Ovary (tissue), 7 donors: ENCODE measurements at regions not wholly inside any gene's neighbourhood (a gene's known extent, or its start where the extent isn't known, plus 50 kb on each side); places are given as distances from the start of the nearest gene placed in this dataset.

Source experiments
- DNase-seq, 5 donors: peaks; one replicate each; pipeline ENCODE4 v3.0.0-alpha.2; 2019 to 2020
- H3K27ac ChIP-seq, 2 donors: fragments of 200-600 bp; one replicate each; pipeline versions ENCODE4 v1.5.1 to v1.8.0; 2019 to 2022
- H3K27me3 ChIP-seq: fragments of 200-600 bp; one replicate; pipeline ENCODE4 v1.8.0; 2022
- H3K36me3 ChIP-seq: fragments of 200-600 bp; sonication (generic); one replicate; pipeline ENCODE4 v1.5.1; 2019
- H3K4me1 ChIP-seq: one replicate; pipeline ENCODE4 v1.8.1; 2013; ENCODE audit warnings: mild to moderate bottlenecking, moderate library complexity; ENCODE audit not compliant: insufficient read depth
- H3K4me3 ChIP-seq: fragments of 200-600 bp; sonication (generic); one replicate; pipeline ENCODE4 v1.5.1; 2017
- H3K9me3 ChIP-seq, 2 donors: fragments of 200-600 bp in 1 of 2; sonication (generic) in 1 of 2; one replicate each; pipeline versions ENCODE4 v1.5.1 to v1.8.1; 2013 to 2019; ENCODE audit warnings: mild to moderate bottlenecking in 1 of 2, moderate library complexity in 1 of 2
- CTCF ChIP-seq, 3 donors: fragments of 450-650 bp in 2 of 3; fragments of 200-600 bp in 1 of 3; IDR thresholded peaks; one replicate each; pipeline versions ENCODE4 v1.5.1 to v1.8.0; 2016 to 2022; ENCODE audit warnings: antibody characterized with exemption in 3 of 3, mild to moderate bottlenecking in 1 of 3
- EP300 ChIP-seq: sonication (generic); formaldehyde crosslinking; IDR thresholded peaks from one replicate; pipeline ENCODE4 v1.6.1; 2017; ENCODE audit warnings: antibody characterized with exemption
- POLR2A ChIP-seq: fragments of 450-650 bp; IDR thresholded peaks from one replicate; pipeline ENCODE4 v1.6.1; 2017; ENCODE audit warnings: antibody characterized with exemption, mild to moderate bottlenecking, moderate library complexity
- WGBS, 3 donors: extraction: QIAGEN DNeasy Blood & Tissue Kit in 1 of 3; methylation state at CpG; one replicate each; pipeline versions ENCODE4 v1.1.5 to v1.1.7; 2013 to 2017; 5-methylcytosine and 5-hydroxymethylcytosine counted together
- intact Hi-C, 4 donors: fragments of 100-400 bp; cut with DNase I; formaldehyde crosslinking; loops; one replicate each; pipeline versions ENCODE4 v1.11.0 to v1.15.1; 2022 to 2023
- donor health status: DM: no; HTN: no; CAD: no; lungs with moderate emphysema.
- donor health status: DM: no; HTN: no; CAD: no.
- donor health status: Bipolar disorder and iron deficiency.
- donor health status: DM: no; HTN: no; CAD: no.
- donor health status: DM: yes; HTN: yes; CAD: no.

- no peaks in the 10 kb centered on the region for H3K27me3 ChIP-seq
- no peak overlapping the region for H3K4me3 ChIP-seq
- H3K9me3 ChIP-seq, result no peaks in the 10 kb centered on the region
- TF ChIP-seq EP300, result no peak
- no peak for TF ChIP-seq CTCF (IDR thresholded peaks at IDR 0.05)
- no peak for TF ChIP-seq POLR2A
- H3K27ac ChIP-seq, result no peak overlapping the region
- intact Hi-C loops, result no loop called here
- WGBS, 3 donors, result 90 to 92% (median 90%) methylated on average over 2 of the region's 2 CpGs
- no peak for DNase-seq
- no peaks in the 10 kb centered on the region for H3K36me3 ChIP-seq
- H3K4me1 ChIP-seq, result no peaks in the 10 kb centered on the region
These were observed 949.8 kb downstream of the NLGN4X start for GRCh38 chrX:5278908-5279307.

- DNase-seq, result no peak
- no peaks in the 10 kb centered on the region for H3K9me3 ChIP-seq
- no peak overlapping the region for H3K27ac ChIP-seq
- intact Hi-C loops, result no loop called here
- no peaks in the 10 kb centered on the region for H3K4me1 ChIP-seq
- WGBS, 3 donors, result 55 to 59% (median 55%) methylated on average over 3 of the region's 3 CpGs
- no peak overlapping the region for H3K4me3 ChIP-seq
- no peaks in the 10 kb centered on the region for H3K27me3 ChIP-seq
- no peak for TF ChIP-seq POLR2A
- H3K36me3 ChIP-seq, result no peaks in the 10 kb centered on the region
These were observed 963.3 kb downstream of the NLGN4X start for GRCh38 chrX:5265324-5265850.

- WGBS, 3 donors, result 82 to 91% (median 90%) methylated on average over 5 of the region's 5 CpGs
- no peak overlapping the region for H3K27ac ChIP-seq
These were observed 978.6 kb downstream of the NLGN4X start for GRCh38 chrX:5250106-5250505.

GRCh38 chrX:5242091-5242790, 986.4 kb downstream of the NLGN4X start:
- Histone ChIP-seq H3K9me3 (no peaks in the 10 kb centered on the region), H3K27me3 (no peaks in the 10 kb centered on the region), H3K4me3 (no peak overlapping the region), H3K27ac (no peak overlapping the region), H3K4me1 (no peaks in the 10 kb centered on the region), H3K36me3 (no peaks in the 10 kb centered on the region)
- intact Hi-C loops, result no loop called here
- DNase-seq, result no peak
- TF ChIP-seq CTCF (IDR thresholded peaks at IDR 0.05) (no peak), EP300 (no peak), POLR2A (no peak)
- 51 to 57% (median 57%) methylated on average over 7 of the region's 7 CpGs for WGBS, 3 donors

More at GRCh38 chrX:5250106-5250505, 978.6 kb downstream of the NLGN4X start:
- no peak for DNase-seq
- intact Hi-C loops, result no loop called here
- Histone ChIP-seq H3K4me3 (no peak overlapping the region), H3K36me3 (no peaks in the 10 kb centered on the region), H3K27me3 (no peaks in the 10 kb centered on the region), H3K4me1 (no peaks in the 10 kb centered on the region), H3K9me3 (no peaks in the 10 kb centered on the region)
- TF ChIP-seq CTCF (IDR thresholded peaks at IDR 0.05), result no peak
- TF ChIP-seq EP300, result no peak
- TF ChIP-seq POLR2A, result no peak

- no peak for TF ChIP-seq EP300
- no peak for TF ChIP-seq CTCF (IDR thresholded peaks at IDR 0.05)
- no peak for TF ChIP-seq POLR2A
These were observed 991.9 kb downstream of the NLGN4X start for GRCh38 chrX:5236749-5237148.

More at GRCh38 chrX:5236749-5237148, 991.9 kb downstream of the NLGN4X start:
- no peak for DNase-seq
- Histone ChIP-seq H3K36me3 (no peaks in the 10 kb centered on the region), H3K4me3 (no peak overlapping the region), H3K9me3 (no peaks in the 10 kb centered on the region), H3K27ac (no peak overlapping the region), H3K4me1 (no peaks in the 10 kb centered on the region), H3K27me3 (no peaks in the 10 kb centered on the region)
- intact Hi-C loops, result no loop called here
- WGBS, 3 donors, result 77 to 79% (median 78%) methylated on average over 4 of the region's 4 CpGs
